ENCODE measurements at regions not wholly inside any gene's neighbourhood (a gene's known extent, or its start where the extent isn't known, plus 50 kb on each side); places are given as distances from the start of the nearest gene placed in this dataset.

DNA sequence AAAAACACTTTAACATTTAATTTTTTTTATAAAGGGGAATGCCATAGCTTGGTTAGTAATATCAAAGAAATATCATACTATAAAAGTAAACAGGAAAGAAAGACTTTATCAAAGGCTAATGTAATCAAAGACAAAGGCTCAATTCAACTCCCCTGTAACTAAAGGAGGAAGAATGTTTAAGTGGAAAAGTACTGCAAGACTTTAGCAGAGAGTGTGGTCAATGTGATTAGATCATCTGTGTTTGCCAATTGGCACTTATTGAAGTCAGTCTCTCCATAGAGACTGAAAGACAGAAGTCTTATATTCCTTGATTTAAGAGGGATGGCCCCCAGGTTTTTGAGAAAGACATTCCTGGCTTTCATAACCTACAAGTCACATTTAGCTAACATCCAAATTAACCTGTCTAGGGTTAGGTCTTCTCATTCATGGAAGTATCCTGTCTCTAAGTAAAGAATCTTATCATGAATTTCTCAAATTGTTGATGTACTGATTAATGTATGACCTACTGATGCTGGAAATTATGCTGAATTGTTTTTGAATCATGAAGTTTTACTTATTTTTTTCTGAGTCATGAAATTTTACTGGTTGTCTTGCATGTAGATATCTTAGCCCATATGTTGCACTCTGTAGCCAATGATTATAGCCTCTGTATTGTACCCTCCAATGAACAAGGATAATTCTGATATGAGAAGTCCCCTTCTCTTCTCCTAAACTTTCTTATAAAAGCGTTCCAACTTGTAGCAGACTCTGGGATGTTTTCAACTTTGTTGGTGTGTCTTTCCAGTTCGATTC, 65.4 kb downstream of the ATXN7L3B start:
- H3K27me3 Mint-ChIP-seq (ENCODE audit: unreplicated experiment) = no peaks in the 10 kb centered on the region
- BruUV-seq (replicated peaks) = no TSS peak
- intact Hi-C loops (cut with micrococcal nuclease; ENCODE audit: unreplicated experiment) = loop anchor here (5.0 kb wide), 2 partner anchors 66 to 201 kb away; partner anchors contain the start of gene ATXN7L3B

DNA sequence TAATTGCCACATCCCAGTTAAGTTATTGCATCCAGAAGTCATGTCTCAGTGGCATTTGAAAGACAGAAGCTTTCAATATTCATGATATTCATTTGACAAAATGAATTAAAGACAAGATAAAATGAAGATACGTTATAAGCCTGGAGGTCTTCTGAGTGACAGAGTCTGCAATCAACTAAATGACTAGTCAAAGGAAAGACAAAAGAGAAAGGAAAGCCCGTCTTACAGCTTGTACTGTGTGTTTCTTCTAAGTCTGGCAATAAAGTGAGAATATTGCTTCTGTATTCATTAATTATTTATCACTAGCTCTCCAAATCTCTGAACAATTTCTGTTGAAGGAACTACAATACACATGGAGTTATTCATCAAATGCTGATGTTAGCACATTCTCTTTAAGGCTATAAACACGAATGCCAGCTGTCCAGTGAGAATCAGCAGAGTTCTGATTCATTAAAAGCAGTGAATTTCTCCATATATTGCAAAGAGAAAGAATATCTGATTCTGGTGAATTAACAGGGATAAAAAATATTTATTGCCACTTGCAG, 70.7 kb downstream of the ATXN7L3B start:
- H3K9me3 Mint-ChIP-seq (ENCODE audit: low read depth, unreplicated experiment) = peaks cover 3% of the 10 kb centered on the region
- TF ChIP-seq, protein P1, sequence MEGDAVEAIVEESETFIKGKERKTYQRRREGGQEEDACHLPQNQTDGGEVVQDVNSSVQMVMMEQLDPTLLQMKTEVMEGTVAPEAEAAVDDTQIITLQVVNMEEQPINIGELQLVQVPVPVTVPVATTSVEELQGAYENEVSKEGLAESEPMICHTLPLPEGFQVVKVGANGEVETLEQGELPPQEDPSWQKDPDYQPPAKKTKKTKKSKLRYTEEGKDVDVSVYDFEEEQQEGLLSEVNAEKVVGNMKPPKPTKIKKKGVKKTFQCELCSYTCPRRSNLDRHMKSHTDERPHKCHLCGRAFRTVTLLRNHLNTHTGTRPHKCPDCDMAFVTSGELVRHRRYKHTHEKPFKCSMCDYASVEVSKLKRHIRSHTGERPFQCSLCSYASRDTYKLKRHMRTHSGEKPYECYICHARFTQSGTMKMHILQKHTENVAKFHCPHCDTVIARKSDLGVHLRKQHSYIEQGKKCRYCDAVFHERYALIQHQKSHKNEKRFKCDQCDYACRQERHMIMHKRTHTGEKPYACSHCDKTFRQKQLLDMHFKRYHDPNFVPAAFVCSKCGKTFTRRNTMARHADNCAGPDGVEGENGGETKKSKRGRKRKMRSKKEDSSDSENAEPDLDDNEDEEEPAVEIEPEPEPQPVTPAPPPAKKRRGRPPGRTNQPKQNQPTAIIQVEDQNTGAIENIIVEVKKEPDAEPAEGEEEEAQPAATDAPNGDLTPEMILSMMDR (IDR thresholded peaks at IDR 0.05; ENCODE audit: unreplicated experiment) = no peak
- no peak overlapping the region for H3K27ac Mint-ChIP-seq (ENCODE audit: unreplicated experiment)
- peaks cover 10% of the 10 kb centered on the region for H3K4me1 Mint-ChIP-seq (ENCODE audit: low read depth, unreplicated experiment)
- no peaks in the 10 kb centered on the region for H3K27me3 Mint-ChIP-seq (ENCODE audit: unreplicated experiment)
- intact Hi-C loops (cut with micrococcal nuclease; ENCODE audit: unreplicated experiment) = no loop called here
- CTCF ChIA-PET = interaction anchor here (1.3 kb wide), 1 partner anchor 12 kb away, joined by 3 read pairs; no protein-coding TSS in a partner anchor
- BruUV-seq (replicated peaks) = no TSS peak
- peaks cover 4% of the 10 kb centered on the region for H3K36me3 Mint-ChIP-seq (ENCODE audit: insufficient read depth, unreplicated experiment)
- no peak for DNase-seq
- no peak overlapping the region for H3K4me3 Mint-ChIP-seq (ENCODE audit: low read depth, unreplicated experiment)

More for the DNA sequence above, 65.4 kb downstream of the ATXN7L3B start:
- Mint-ChIP-seq H3K9me3 (ENCODE audit: low read depth, unreplicated experiment) (peaks cover 13% of the 10 kb centered on the region), H3K4me3 (ENCODE audit: low read depth, unreplicated experiment) (peak overlapping the region; percentile 52), H3K36me3 (ENCODE audit: insufficient read depth, unreplicated experiment) (peaks cover 25% of the 10 kb centered on the region), H3K4me1 (ENCODE audit: low read depth, unreplicated experiment) (peaks cover 50% of the 10 kb centered on the region), H3K27ac (ENCODE audit: unreplicated experiment) (peak overlapping the region; percentile 100)
- DNase-seq = peak; percentile 31
- CTCF ChIA-PET = interaction anchor here (0.6 to 1.0 kb wide), 4 partner anchors 94 to 809 kb away, joined by 3 to 4 read pairs (median 3); no protein-coding TSS in a partner anchor
- TF ChIP-seq, protein P1 (IDR thresholded peaks at IDR 0.05; ENCODE audit: unreplicated experiment) = no peak

DNA sequence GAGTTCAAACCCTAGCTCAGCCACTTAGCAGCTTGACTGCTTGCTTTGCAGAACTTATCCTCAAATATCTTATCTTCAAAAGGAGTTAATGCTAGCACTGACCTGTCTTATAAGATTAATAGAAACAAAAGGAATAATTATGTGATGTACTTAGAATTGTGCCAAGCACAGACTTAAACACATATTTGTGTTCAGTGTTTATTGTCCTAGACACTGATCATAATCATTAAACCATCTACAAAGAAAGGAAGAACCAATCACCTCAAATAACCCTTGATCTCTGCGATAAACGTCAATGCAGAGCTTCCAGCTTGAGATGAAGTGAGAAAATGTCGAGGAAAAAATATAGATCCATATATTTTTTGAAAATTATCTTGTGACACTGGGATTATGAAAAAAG, 73.1 kb downstream of the ATXN7L3B start:
- intact Hi-C loops (cut with micrococcal nuclease; ENCODE audit: unreplicated experiment) = no loop called here
- Mint-ChIP-seq H3K27ac (ENCODE audit: unreplicated experiment) (no peak overlapping the region), H3K27me3 (ENCODE audit: unreplicated experiment) (no peaks in the 10 kb centered on the region), H3K9me3 (ENCODE audit: low read depth, unreplicated experiment) (peaks cover 3% of the 10 kb centered on the region), H3K36me3 (ENCODE audit: insufficient read depth, unreplicated experiment) (no peaks in the 10 kb centered on the region), H3K4me1 (ENCODE audit: low read depth, unreplicated experiment) (no peaks in the 10 kb centered on the region), H3K4me3 (ENCODE audit: low read depth, unreplicated experiment) (no peak overlapping the region)
- no peak for DNase-seq
- TF ChIP-seq, protein P1 (IDR thresholded peaks at IDR 0.05; ENCODE audit: unreplicated experiment) = no peak
- no TSS peak for BruUV-seq (replicated peaks)
- CTCF ChIA-PET = no interaction called here

DNA sequence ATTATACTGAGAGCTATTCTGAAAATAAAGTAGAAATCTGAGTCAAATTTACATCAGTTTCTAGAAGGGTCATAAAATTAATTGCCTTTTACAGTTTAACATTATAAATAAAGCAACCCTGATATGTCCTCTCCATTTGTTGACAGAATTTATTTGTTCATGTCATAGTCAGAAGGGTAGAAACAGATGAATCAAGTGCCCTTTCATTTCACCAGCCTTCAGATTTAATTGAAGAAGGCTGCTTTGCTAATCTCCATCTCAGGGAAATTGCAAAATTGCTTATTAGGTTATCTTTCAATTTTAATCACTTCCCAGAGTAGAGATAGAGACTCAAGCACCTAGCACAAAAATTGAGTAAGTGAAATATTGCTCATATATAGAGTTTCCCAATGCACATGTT, 76.8 kb downstream of the ATXN7L3B start:
- no TSS peak for BruUV-seq (replicated peaks)
- intact Hi-C loops (cut with micrococcal nuclease; ENCODE audit: unreplicated experiment) = no loop called here
- TF ChIP-seq, protein P1 (IDR thresholded peaks at IDR 0.05; ENCODE audit: unreplicated experiment) = no peak
- Mint-ChIP-seq H3K27me3 (ENCODE audit: unreplicated experiment) (no peaks in the 10 kb centered on the region), H3K36me3 (ENCODE audit: insufficient read depth, unreplicated experiment) (no peaks in the 10 kb centered on the region), H3K4me3 (ENCODE audit: low read depth, unreplicated experiment) (no peak overlapping the region), H3K4me1 (ENCODE audit: low read depth, unreplicated experiment) (no peaks in the 10 kb centered on the region), H3K27ac (ENCODE audit: unreplicated experiment) (no peak overlapping the region), H3K9me3 (ENCODE audit: low read depth, unreplicated experiment) (no peaks in the 10 kb centered on the region)
- CTCF ChIA-PET = no interaction called here
- DNase-seq = no peak

Measured in Calu3 (cell line).